Endodermal cell (in vitro differentiated cells): ENCODE measurements at regions not wholly inside any gene's neighbourhood (a gene's known extent, or its start where the extent isn't known, plus 50 kb on each side); places are given as distances from the start of the nearest gene placed in this dataset.

Experiments used
- DNase-seq: peaks from one replicate; pipeline ENCODE4 v3.0.0-alpha.2; 2017
- H3K27ac ChIP-seq: 2 replicates; pipeline ENCODE4 v1.5.1; 2013; ENCODE audit warnings: mild to moderate bottlenecking, low read depth, low read length, moderate library complexity
- H3K27me3 ChIP-seq: 2 replicates; pipeline ENCODE4 v1.6.1; 2013; ENCODE audit warnings: mild to moderate bottlenecking, low read length, moderate library complexity; ENCODE audit not compliant: insufficient read depth, control insufficient read depth, poor library complexity, severe bottlenecking
- H3K36me3 ChIP-seq: 2 replicates; pipeline ENCODE4 v1.7.0; 2013; ENCODE audit warnings: mild to moderate bottlenecking, low read length, moderate library complexity; ENCODE audit not compliant: control insufficient read depth, insufficient read depth
- H3K4me1 ChIP-seq: one replicate; pipeline ENCODE4 v1.7.0; 2013; ENCODE audit warnings: low read length; ENCODE audit not compliant: control insufficient read depth, insufficient read depth
- H3K4me3 ChIP-seq: 2 replicates; pipeline ENCODE4 v1.5.1; 2013; ENCODE audit warnings: mild to moderate bottlenecking, low read length, moderate library complexity
- H3K9ac ChIP-seq: 2 replicates; pipeline ENCODE4 v1.6.1; 2013; ENCODE audit warnings: mild to moderate bottlenecking, low read length, moderate library complexity; ENCODE audit not compliant: poor library complexity, severe bottlenecking; ENCODE audit errors: extremely low read depth
- H3K9me3 ChIP-seq: 2 replicates; pipeline ENCODE4 v1.6.1; 2013; ENCODE audit warnings: mild to moderate bottlenecking, low read length, moderate library complexity; ENCODE audit not compliant: control insufficient read depth
- H3K27ac Mint-ChIP-seq: 2 replicates; pipeline ENCODE4 v1.8.0; 2020; ENCODE audit warnings: mixed read lengths
- H3K27me3 Mint-ChIP-seq: 2 replicates; pipeline ENCODE4 v1.8.0; 2021; ENCODE audit warnings: mild to moderate bottlenecking, mixed read lengths; ENCODE audit not compliant: insufficient read depth
- H3K36me3 Mint-ChIP-seq: 2 replicates; pipeline ENCODE4 v1.8.0; 2020; ENCODE audit warnings: low read depth, mixed read lengths
- H3K4me1 Mint-ChIP-seq: 2 replicates; pipeline ENCODE4 v1.8.0; 2020; ENCODE audit warnings: mixed read lengths
- H3K4me3 Mint-ChIP-seq: 2 replicates; pipeline ENCODE4 v1.8.0; 2020; ENCODE audit warnings: mild to moderate bottlenecking, moderate library complexity, mixed read lengths
- H3K9me3 Mint-ChIP-seq: 2 replicates; pipeline ENCODE4 v1.8.0; 2020; ENCODE audit warnings: mild to moderate bottlenecking, mixed read lengths
- CTCF ChIP-seq: fragments of 200-600 bp; sonication (generic); conservative IDR thresholded peaks from 2 replicates; pipeline ENCODE4 v1.5.0; 2021; ENCODE audit warnings: antibody characterized with exemption, mild to moderate bottlenecking
- WGBS, 2 experiments: methylation state at CpG; one replicate each; pipeline versions ENCODE4 v1.1.5 to v1.1.7; 2013; ENCODE audit warnings: missing lambda C conversion rate in 2 of 2, mixed read lengths in 1 of 2; ENCODE audit not compliant: insufficient coverage in 1 of 2, insufficient read length in 1 of 2; 5-methylcytosine and 5-hydroxymethylcytosine counted together

GRCh38 chr7:131130324-131130723, 197.4 kb upstream of the MKLN1 start:
- Histone ChIP-seq H3K4me3 (no peak overlapping the region), H3K9ac (no peak overlapping the region), H3K4me1 (no peaks in the 10 kb centered on the region), H3K36me3 (no peaks in the 10 kb centered on the region), H3K9me3 (no peaks in the 10 kb centered on the region), H3K27ac (no peak overlapping the region), H3K27me3 (no peaks in the 10 kb centered on the region)
- Mint-ChIP-seq H3K27me3 (no peaks in the 10 kb centered on the region), H3K9me3 (no peaks in the 10 kb centered on the region), H3K4me1 (no peaks in the 10 kb centered on the region), H3K4me3 (no peak overlapping the region), H3K36me3 (no peaks in the 10 kb centered on the region), H3K27ac (no peak overlapping the region)
- no peak for DNase-seq
- WGBS, 2 experiments, result 64 to 93% methylated on average over 2 to 4 of the region's 4 CpGs
- TF ChIP-seq CTCF, result no peak

GRCh38 chr7:131131012-131131745, 196.5 kb upstream of the MKLN1 start:
- H3K4me1 Mint-ChIP-seq, result no peaks in the 10 kb centered on the region
- 96 to 100% methylated on average over 4 to 6 of the region's 6 CpGs for WGBS, 2 experiments
- H3K36me3 ChIP-seq, result no peaks in the 10 kb centered on the region

GRCh38 chr7:131131746-131132431, 195.8 kb upstream of the MKLN1 start:
- TF ChIP-seq CTCF, result no peak
- no peak overlapping the region for H3K27ac Mint-ChIP-seq
- Histone ChIP-seq H3K9me3 (no peaks in the 10 kb centered on the region), H3K4me3 (no peak overlapping the region), H3K9ac (no peak overlapping the region), H3K27me3 (no peaks in the 10 kb centered on the region), H3K27ac (no peak overlapping the region), H3K36me3 (no peaks in the 10 kb centered on the region), H3K4me1 (no peaks in the 10 kb centered on the region)
- DNase-seq, result no peak
- 88 to 91% methylated on average over 2 to 3 of the region's 3 CpGs for WGBS, 2 experiments
- no peak overlapping the region for H3K4me3 Mint-ChIP-seq
- no peaks in the 10 kb centered on the region for H3K36me3 Mint-ChIP-seq
- no peaks in the 10 kb centered on the region for H3K27me3 Mint-ChIP-seq
- no peaks in the 10 kb centered on the region for H3K4me1 Mint-ChIP-seq
- no peaks in the 10 kb centered on the region for H3K9me3 Mint-ChIP-seq

More at GRCh38 chr7:131131012-131131745, 196.5 kb upstream of the MKLN1 start:
- no peak overlapping the region for H3K4me3 Mint-ChIP-seq
- no peak overlapping the region for H3K27ac Mint-ChIP-seq
- no peak for DNase-seq
- H3K36me3 Mint-ChIP-seq, result no peaks in the 10 kb centered on the region
- TF ChIP-seq CTCF, result no peak
- Histone ChIP-seq H3K9me3 (no peaks in the 10 kb centered on the region), H3K9ac (no peak overlapping the region), H3K27ac (no peak overlapping the region), H3K27me3 (no peaks in the 10 kb centered on the region), H3K4me3 (no peak overlapping the region), H3K4me1 (no peaks in the 10 kb centered on the region)
- no peaks in the 10 kb centered on the region for H3K27me3 Mint-ChIP-seq
- H3K9me3 Mint-ChIP-seq, result no peaks in the 10 kb centered on the region
